IMR-90 (cell line): ENCODE measurements at regions not wholly inside any gene's neighbourhood (a gene's known extent, or its start where the extent isn't known, plus 50 kb on each side); places are given as distances from the start of the nearest gene placed in this dataset.
A peak's percentile ranks its signal among the peaks of the same experiment; 100 is the strongest.

ENCODE experiments used
- ATAC-seq: fragments of 200-7000 bp; cut with Tn5 transposase; 2 replicates; pipeline ENCODE4 v1.9.1; 2020; ENCODE audit warnings: low read depth, mild to moderate bottlenecking, moderate library complexity
- BruUV-seq: library from RNA; stranded (reverse); fragments of 400-500 nt; replicated peaks from 2 replicates; lab custom pipeline; 2021; lab: Mats Ljungman, UMichigan
- CTCF ChIA-PET: fragments of 300-600 bp; formaldehyde crosslinking; extraction: SDS; loops from one replicate; lab custom pipeline; 2021; ENCODE audit warnings: antibody characterized with exemption; lab: Yijun Ruan, JAX
- POLR2A ChIA-PET: fragments of 300-600 bp; sonication (Branson Sonifier 250); formaldehyde crosslinking; loops from one replicate; lab custom pipeline; 2022; ENCODE audit warnings: antibody characterized with exemption; ENCODE audit not compliant: unreplicated experiment; lab: Charles Lee
- DNase-seq: peaks from one replicate; pipeline ENCODE4 v3.0.0; 2013
- H2AFZ ChIP-seq: replicated peaks from 2 replicates; pipeline ENCODE3; 2013; ENCODE audit warnings: low read length, mild to moderate bottlenecking; ENCODE audit not compliant: poor library complexity
- H2AK5ac ChIP-seq: 2 replicates; pipeline ENCODE4 v1.6.1; 2013; ENCODE audit warnings: low read depth, low read length, inconsistent platforms
- H2AK9ac ChIP-seq: replicated peaks from 2 replicates; pipeline ENCODE3; 2013; ENCODE audit warnings: mild to moderate bottlenecking, low read depth, low read length, moderate library complexity; ENCODE audit not compliant: poor library complexity
- H2BK120ac ChIP-seq: 2 replicates; pipeline ENCODE4 v1.6.1; 2013; ENCODE audit warnings: low read depth, low read length, inconsistent platforms
- H2BK15ac ChIP-seq: 3 replicates; pipeline ENCODE4 v1.6.1; 2013; ENCODE audit warnings: low read depth, low read length, inconsistent platforms
- H2BK20ac ChIP-seq: 2 replicates; pipeline ENCODE4 v1.6.1; 2013; ENCODE audit warnings: low read depth, mild to moderate bottlenecking, inconsistent platforms, low read length, moderate library complexity
- H2BK5ac ChIP-seq: 2 replicates; pipeline ENCODE4 v1.6.1; 2013; ENCODE audit warnings: mild to moderate bottlenecking, low read depth, low read length, inconsistent platforms; ENCODE audit not compliant: poor library complexity, severe bottlenecking
- H3K14ac ChIP-seq: replicated peaks from 2 replicates; pipeline ENCODE4 v1.6.1; 2013; ENCODE audit warnings: low read depth, low read length, inconsistent platforms
- H3K18ac ChIP-seq: 2 replicates; pipeline ENCODE4 v1.6.1; 2013; ENCODE audit warnings: low read depth, low read length, control low read depth
- H3K23ac ChIP-seq: 2 replicates; pipeline ENCODE4 v1.6.1; 2013; ENCODE audit warnings: low read depth, low read length, inconsistent platforms
- H3K27ac ChIP-seq: 2 replicates; pipeline ENCODE4 v1.5.1; 2013; ENCODE audit warnings: mild to moderate bottlenecking, control low read depth, low read length; ENCODE audit not compliant: insufficient read depth
- H3K27me3 ChIP-seq: 2 replicates; pipeline ENCODE4 v1.6.1; 2013; ENCODE audit warnings: low read length; ENCODE audit not compliant: control insufficient read depth, insufficient read depth
- H3K36me3 ChIP-seq: 2 replicates; pipeline ENCODE4 v1.6.1; 2013; ENCODE audit warnings: low read length, mixed read lengths; ENCODE audit not compliant: control insufficient read depth, insufficient read depth
- H3K4ac ChIP-seq: 2 replicates; pipeline ENCODE4 v1.6.1; 2013; ENCODE audit warnings: low read depth, low read length, inconsistent platforms
- H3K4me1 ChIP-seq: 2 replicates; pipeline ENCODE4 v1.6.1; 2013; ENCODE audit warnings: low read length, mixed read lengths; ENCODE audit not compliant: control insufficient read depth, insufficient read depth
- H3K4me2 ChIP-seq: 2 replicates; pipeline ENCODE4 v1.6.1; 2013; ENCODE audit warnings: low read depth, mild to moderate bottlenecking, control low read depth, low read length, moderate library complexity
- H3K4me3 ChIP-seq: 2 replicates; pipeline ENCODE4 v1.5.1; 2013; ENCODE audit warnings: low read depth, mild to moderate bottlenecking, control low read depth, low read length, moderate library complexity; ENCODE audit not compliant: insufficient read depth
- H3K56ac ChIP-seq: 2 replicates; pipeline ENCODE4 v1.6.1; 2013; ENCODE audit warnings: low read length, inconsistent platforms; ENCODE audit not compliant: insufficient read depth; ENCODE audit errors: extremely low read depth
- H3K79me1 ChIP-seq, 2 experiments: 2 replicates each; pipeline ENCODE4 v1.6.1; 2013; ENCODE audit warnings: low read length in 2 of 2, inconsistent platforms in 1 of 2, low read depth in 1 of 2
- H3K9ac ChIP-seq: 2 replicates; pipeline ENCODE4 v1.6.1; 2013; ENCODE audit warnings: low read depth, low read length, control low read depth
- H3K9me1 ChIP-seq: 2 replicates; pipeline ENCODE4 v1.6.1; 2013; ENCODE audit warnings: low read length, inconsistent platforms; ENCODE audit not compliant: insufficient read depth
- H3K9me3 ChIP-seq: 2 replicates; pipeline ENCODE4 v1.6.1; 2013; ENCODE audit warnings: low read length; ENCODE audit not compliant: control insufficient read depth, insufficient read depth
- H4K20me1 ChIP-seq: 2 replicates; pipeline ENCODE4 v1.6.1; 2013; ENCODE audit warnings: low read length, inconsistent platforms; ENCODE audit not compliant: insufficient read depth
- H4K5ac ChIP-seq: 2 replicates; pipeline ENCODE4 v1.6.1; 2013; ENCODE audit warnings: mild to moderate bottlenecking, low read depth, low read length, control low read depth
- H4K8ac ChIP-seq, 2 experiments: 2 replicates each; pipeline ENCODE4 v1.6.1; 2013; ENCODE audit warnings: low read depth in 2 of 2, low read length in 2 of 2, control low read depth in 1 of 2, inconsistent platforms in 1 of 2
- H4K91ac ChIP-seq: 2 replicates; pipeline ENCODE4 v1.6.1; 2013; ENCODE audit warnings: low read depth, low read length, inconsistent platforms; ENCODE audit not compliant: insufficient read depth
- BHLHE40 ChIP-seq: fragments of 150-350 bp; IDR thresholded peaks from 2 replicates; pipeline ENCODE4 v1.6.1; 2016; ENCODE audit warnings: mild to moderate bottlenecking, low read depth, low read length
- FOS ChIP-seq: fragments of 150-350 bp; IDR thresholded peaks from 2 replicates; pipeline ENCODE4 v1.6.1; 2016; ENCODE audit warnings: low read depth, low read length
- POLR2A ChIP-seq: IDR thresholded peaks from 2 replicates; pipeline ENCODE4 v1.6.1; 2012; ENCODE audit warnings: mild to moderate bottlenecking, low read depth, low read length
- RCOR1 ChIP-seq: IDR thresholded peaks from 2 replicates; pipeline ENCODE4 v1.6.1; 2012; ENCODE audit warnings: mild to moderate bottlenecking, low read length, improper control_type of control experiment; ENCODE audit not compliant: insufficient replicate concordance
- SMC3 ChIP-seq: fragments of 150-350 bp; IDR thresholded peaks from 2 replicates; pipeline ENCODE4 v1.6.1; 2016; ENCODE audit warnings: low read depth, mild to moderate bottlenecking, antibody characterized with exemption, low read length, moderate library complexity
- USF2 ChIP-seq: fragments of 150-350 bp; IDR thresholded peaks from 2 replicates; pipeline ENCODE4 v1.6.1; 2017; ENCODE audit warnings: mild to moderate bottlenecking, antibody characterized with exemption, low read length, low read depth
- WGBS, 2 experiments: methylation state at CpG; one replicate each; pipeline versions ENCODE4 v1.1.5 to v1.1.7; 2013; ENCODE audit warnings: missing lambda C conversion rate in 2 of 2; ENCODE audit not compliant: insufficient read length in 1 of 2; ENCODE audit errors: extremely low coverage in 2 of 2; 5-methylcytosine and 5-hydroxymethylcytosine counted together
- dilution Hi-C: fragments of 300-500 bp; cut with HindIII; formaldehyde crosslinking; loops from one replicate; pipeline ENCODE4 v1.14.3; 2018; ENCODE audit warnings: low sequenced_read_pairs; ENCODE audit not compliant: unreplicated experiment
- in situ Hi-C: fragments of 300-500 bp; cut with MboI; formaldehyde crosslinking; loops from 3 replicates; pipeline ENCODE4 v1.14.3; 2019; ENCODE audit warnings: low sequenced_read_pairs, inconsistent platforms, mixed read lengths
- intact Hi-C: fragments of 100-400 bp; cut with micrococcal nuclease; formaldehyde crosslinking; loops from 2 replicates; pipeline ENCODE4 v1.10.0; 2022

- peak; percentile 49 for DNase-seq
- ATAC-seq, result no peak; the same call in 1 of the 2 replicates
- H2AK5ac ChIP-seq, result peak overlapping the region; percentile 57; the same call in 1 of the 2 replicates
- peak overlapping the region; percentile 78 for H2BK20ac ChIP-seq
- CTCF ChIA-PET, result no interaction called here
- peak overlapping the region; percentile 10; the same call in 1 of the 3 replicates for H2BK15ac ChIP-seq
- peaks cover 6% of the 10 kb centered on the region for H3K9me3 ChIP-seq
- no peak overlapping the region for H3K27ac ChIP-seq
- no peaks in the 10 kb centered on the region for H3K36me3 ChIP-seq
- no peak overlapping the region for H3K9ac ChIP-seq
- peak overlapping the region; percentile 17 for H2AFZ ChIP-seq
- dilution Hi-C loops (no loop called here), intact Hi-C loops (no loop called here), in situ Hi-C loops (no loop called here)
- TF ChIP-seq RCOR1, result no peak
- TF ChIP-seq SMC3, result no peak
- TF ChIP-seq POLR2A, result no peak
- TF ChIP-seq FOS, result no peak
- TF ChIP-seq USF2, result no peak
- peak; percentile 42; the same call in 1 of the 2 replicates for TF ChIP-seq BHLHE40
- peak overlapping the region; percentile 70 for H2BK120ac ChIP-seq
- no TSS peak for BruUV-seq
- peak overlapping the region in 1 of 2 experiments; percentile 64; a peak in 1 of 4 replicates for H4K8ac ChIP-seq
- no peaks in the 10 kb centered on the region for H4K20me1 ChIP-seq
- H3K4me2 ChIP-seq, result no peak overlapping the region
- H3K4me3 ChIP-seq, result no peak overlapping the region
- H3K27me3 ChIP-seq, result peaks cover 4% of the 10 kb centered on the region; the same call in 1 of the 2 replicates
- peak overlapping the region; percentile 62 for H2AK9ac ChIP-seq
- H3K56ac ChIP-seq, result no peak overlapping the region
- no peaks in the 10 kb centered on the region for H3K79me1 ChIP-seq
- peaks cover 5% of the 10 kb centered on the region; the same call in 1 of the 2 replicates for H3K9me1 ChIP-seq
- POLR2A ChIA-PET, result interaction anchor here (0.6 kb wide), 1 partner anchor 18 kb away, joined by 3 read pairs; no protein-coding TSS in a partner anchor
- 17% methylated on average over 11 of the region's 22 CpGs; no CpG with 5 or more reads in 1 of the 2 experiments for WGBS, 2 experiments
- H3K18ac ChIP-seq, result no peak overlapping the region
- peak overlapping the region; percentile 67; the same call in 1 of the 2 replicates for H3K23ac ChIP-seq
- no peak overlapping the region for H4K91ac ChIP-seq
- H3K4ac ChIP-seq, result peak overlapping the region; percentile 3
- peaks cover 10% of the 10 kb centered on the region for H3K4me1 ChIP-seq
- 0 out of 2 replicates have a peak overlapping the region, but pooled peaks have one; percentile 64 for H3K14ac ChIP-seq
- no peak overlapping the region for H4K5ac ChIP-seq
- no peak overlapping the region for H2BK5ac ChIP-seq
These were observed 106.4 kb upstream of the FGF3 start for GRCh38 chr11:69925366-69926196.
